HEK293T (cell line): ENCODE measurements at regions not wholly inside any gene's neighbourhood (a gene's known extent, or its start where the extent isn't known, plus 50 kb on each side); places are given as distances from the start of the nearest gene placed in this dataset.

Experiments
- FOXK2 ChIP-seq: fragments of 450-650 bp; IDR thresholded peaks from 2 replicates; pipeline ENCODE4 v1.6.1; 2016; ENCODE audit warnings: mild to moderate bottlenecking
- FOXM1 ChIP-seq: fragments of 450-650 bp; IDR thresholded peaks from 2 replicates; pipeline ENCODE4 v1.6.1; 2017; ENCODE audit warnings: mild to moderate bottlenecking, borderline replicate concordance
- SP1 ChIP-seq: fragments of 450-650 bp; IDR thresholded peaks from 2 replicates; pipeline ENCODE4 v1.6.1; 2017
- SUZ12 ChIP-seq: fragments of 450-650 bp; IDR thresholded peaks from 2 replicates; pipeline ENCODE4 v1.6.1; 2016; ENCODE audit warnings: mild to moderate bottlenecking
- TARDBP ChIP-seq: fragments of 450-650 bp; IDR thresholded peaks from 2 replicates; pipeline ENCODE4 v1.6.1; 2016

- TF ChIP-seq SP1 (no peak), SUZ12 (no peak), FOXM1 (no peak), TARDBP (no peak), FOXK2 (no peak)
Observed at GRCh38 chr7:19482628-19483027, 226.2 kb downstream of the POLR1F start.
